HEK293T (cell line): ENCODE measurements at regions not wholly inside any gene's neighbourhood (a gene's known extent, or its start where the extent isn't known, plus 50 kb on each side); places are given as distances from the start of the nearest gene placed in this dataset.
"Not testable (repeated sequence)": the region's sequence is repeated elsewhere in the genome, so short reads cannot be mapped to it uniquely, and the experiment has no call there.

Source experiments
- CTCF ChIA-PET: fragments of 350-600 bp; formaldehyde crosslinking; extraction: SDS; loops from one replicate; lab custom pipeline; 2021; ENCODE audit warnings: antibody characterized with exemption, inconsistent platforms; lab: Yijun Ruan, JAX
- POLR2A ChIA-PET: fragments of 350-600 bp; formaldehyde crosslinking; extraction: SDS; loops from one replicate; lab custom pipeline; 2020; ENCODE audit warnings: antibody characterized with exemption, inconsistent platforms; lab: Yijun Ruan, JAX
- DNase-seq: peaks from one replicate; pipeline ENCODE4 v3.0.0; 2012; ENCODE audit warnings: mixed read lengths; ENCODE audit errors: extremely low spot score
- ARNT ChIP-seq: fragments of 450-650 bp; IDR thresholded peaks from 2 replicates; pipeline ENCODE4 v1.6.1; 2017; ENCODE audit warnings: mild to moderate bottlenecking
- BHLHE40 ChIP-seq: fragments of 450-650 bp; IDR thresholded peaks from 2 replicates; pipeline ENCODE4 v1.6.1; 2016; ENCODE audit warnings: mild to moderate bottlenecking, moderate library complexity, borderline replicate concordance
- CTBP1 ChIP-seq: fragments of 450-650 bp; IDR thresholded peaks from 2 replicates; pipeline ENCODE4 v1.6.1; 2016; ENCODE audit warnings: borderline replicate concordance
- ELF4 ChIP-seq: fragments of 450-650 bp; IDR thresholded peaks from 2 replicates; pipeline ENCODE4 v1.6.1; 2017; ENCODE audit warnings: antibody characterized with exemption
- FOXA1 ChIP-seq: fragments of 450-650 bp; IDR thresholded peaks from 2 replicates; pipeline ENCODE4 v1.6.1; 2016; ENCODE audit warnings: mild to moderate bottlenecking
- FOXK2 ChIP-seq: fragments of 450-650 bp; IDR thresholded peaks from 2 replicates; pipeline ENCODE4 v1.6.1; 2016; ENCODE audit warnings: mild to moderate bottlenecking
- FOXM1 ChIP-seq: fragments of 450-650 bp; IDR thresholded peaks from 2 replicates; pipeline ENCODE4 v1.6.1; 2017; ENCODE audit warnings: mild to moderate bottlenecking, borderline replicate concordance
- HDGF ChIP-seq: fragments of 450-650 bp; IDR thresholded peaks from 2 replicates; pipeline ENCODE4 v1.6.1; 2017; ENCODE audit warnings: antibody characterized with exemption, borderline replicate concordance
- L3MBTL2 ChIP-seq: fragments of 450-650 bp; conservative IDR thresholded peaks from 2 replicates; pipeline ENCODE4 v1.6.1; 2016; ENCODE audit warnings: mild to moderate bottlenecking
- LEF1 ChIP-seq: fragments of 450-650 bp; IDR thresholded peaks from 2 replicates; pipeline ENCODE4 v1.6.1; 2017; ENCODE audit warnings: mild to moderate bottlenecking, borderline replicate concordance
- NFRKB ChIP-seq: fragments of 450-650 bp; IDR thresholded peaks from 2 replicates; pipeline ENCODE4 v1.6.1; 2016; ENCODE audit warnings: mild to moderate bottlenecking, moderate library complexity
- SP1 ChIP-seq: fragments of 450-650 bp; IDR thresholded peaks from 2 replicates; pipeline ENCODE4 v1.6.1; 2017
- SUZ12 ChIP-seq: fragments of 450-650 bp; IDR thresholded peaks from 2 replicates; pipeline ENCODE4 v1.6.1; 2016; ENCODE audit warnings: mild to moderate bottlenecking
- TARDBP ChIP-seq: fragments of 450-650 bp; IDR thresholded peaks from 2 replicates; pipeline ENCODE4 v1.6.1; 2016
- ZNF384 ChIP-seq: fragments of 450-650 bp; IDR thresholded peaks from 2 replicates; pipeline ENCODE4 v1.6.1; 2016
- TF ChIP-seq, protein P1 (sequence below): fragments of 450-650 bp; IDR thresholded peaks from 2 replicates; pipeline ENCODE4 v1.6.1; 2016

DNA sequence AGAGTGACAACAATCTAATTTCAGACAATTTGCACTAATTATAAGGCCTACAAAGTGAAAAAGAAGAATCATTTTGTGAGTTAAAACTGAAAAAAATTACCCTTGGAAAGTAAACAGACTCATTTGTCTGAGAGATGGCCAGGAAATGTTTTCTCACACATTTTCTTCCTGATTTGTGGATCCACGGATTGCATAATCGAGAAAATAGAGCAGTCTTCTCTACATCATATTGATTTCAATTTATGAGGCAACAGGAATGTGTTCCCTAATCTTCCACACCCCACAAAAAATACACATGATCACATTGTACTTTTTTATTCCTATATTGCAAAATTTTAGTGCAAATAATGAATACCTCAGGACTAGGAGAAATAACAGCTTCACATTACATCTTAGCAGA is 160.8 kb downstream of the CCER1 start:
- DNase-seq, result no peak
- TF ChIP-seq SUZ12 (no peak), FOXM1 (no peak), ELF4 (no peak), FOXK2 (no peak), L3MBTL2 (no peak), FOXA1 (no peak), ARNT (no peak), HDGF (no peak), SP1 (no peak), CTBP1 (no peak), LEF1 (no peak), NFRKB (no peak), ZNF384 (no peak), TARDBP (no peak), BHLHE40 (no peak)
- TF ChIP-seq, protein P1, sequence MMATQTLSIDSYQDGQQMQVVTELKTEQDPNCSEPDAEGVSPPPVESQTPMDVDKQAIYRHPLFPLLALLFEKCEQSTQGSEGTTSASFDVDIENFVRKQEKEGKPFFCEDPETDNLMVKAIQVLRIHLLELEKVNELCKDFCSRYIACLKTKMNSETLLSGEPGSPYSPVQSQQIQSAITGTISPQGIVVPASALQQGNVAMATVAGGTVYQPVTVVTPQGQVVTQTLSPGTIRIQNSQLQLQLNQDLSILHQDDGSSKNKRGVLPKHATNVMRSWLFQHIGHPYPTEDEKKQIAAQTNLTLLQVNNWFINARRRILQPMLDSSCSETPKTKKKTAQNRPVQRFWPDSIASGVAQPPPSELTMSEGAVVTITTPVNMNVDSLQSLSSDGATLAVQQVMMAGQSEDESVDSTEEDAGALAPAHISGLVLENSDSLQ, result no peak
- ChIA-PET CTCF (no interaction called here), POLR2A (no interaction called here)

DNA sequence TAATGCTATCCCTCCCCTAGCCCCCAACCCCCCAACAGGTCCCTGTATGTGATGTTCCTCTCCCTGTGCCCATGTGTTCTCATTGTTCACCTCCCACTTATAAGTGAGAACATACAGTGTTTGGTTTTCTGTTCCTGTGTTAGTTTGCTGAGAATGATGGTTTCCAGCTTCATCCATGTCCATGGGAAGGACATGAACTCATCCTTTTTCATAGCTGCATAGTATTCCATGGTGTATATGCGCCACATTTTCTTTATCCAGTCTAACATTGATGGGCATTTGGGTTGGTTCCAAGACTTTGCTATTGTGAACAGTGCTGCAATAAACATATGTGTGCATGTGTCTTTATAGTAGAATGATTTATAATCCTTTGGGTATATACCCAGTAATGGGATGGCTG is 162.3 kb downstream of the CCER1 start:
- POLR2A ChIA-PET, CTCF ChIA-PET, DNase-seq: not testable (repeated sequence)

DNA sequence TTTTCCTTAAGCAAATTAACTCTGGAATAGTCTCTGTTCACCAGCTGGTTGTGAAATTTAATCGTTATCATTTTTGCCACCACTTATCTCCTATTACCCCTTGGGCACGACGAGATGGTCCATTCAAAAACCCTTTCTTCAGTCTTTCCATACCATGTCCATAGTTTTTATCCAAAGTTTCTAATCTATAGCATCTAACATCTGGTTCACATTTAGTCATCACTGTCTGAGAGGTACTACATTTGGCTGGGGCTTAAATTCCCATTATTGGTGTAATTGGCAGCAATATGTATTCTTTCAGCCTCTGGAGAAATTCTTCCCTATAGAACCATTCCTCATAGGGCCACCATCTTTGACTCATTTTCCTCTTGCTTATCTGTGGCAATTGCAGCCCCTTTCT is 163.5 kb downstream of the CCER1 start:
- no peak for DNase-seq
- no peak for TF ChIP-seq FOXM1
- TF ChIP-seq TARDBP, result no peak
- TF ChIP-seq, protein P1, result no peak
- TF ChIP-seq SUZ12, result no peak
- no peak for TF ChIP-seq FOXK2
- no peak for TF ChIP-seq BHLHE40
- TF ChIP-seq ELF4, result no peak
- no peak for TF ChIP-seq LEF1
- no peak for TF ChIP-seq CTBP1
- no peak for TF ChIP-seq ARNT
- ChIA-PET POLR2A (no interaction called here), CTCF (no interaction called here)

DNA sequence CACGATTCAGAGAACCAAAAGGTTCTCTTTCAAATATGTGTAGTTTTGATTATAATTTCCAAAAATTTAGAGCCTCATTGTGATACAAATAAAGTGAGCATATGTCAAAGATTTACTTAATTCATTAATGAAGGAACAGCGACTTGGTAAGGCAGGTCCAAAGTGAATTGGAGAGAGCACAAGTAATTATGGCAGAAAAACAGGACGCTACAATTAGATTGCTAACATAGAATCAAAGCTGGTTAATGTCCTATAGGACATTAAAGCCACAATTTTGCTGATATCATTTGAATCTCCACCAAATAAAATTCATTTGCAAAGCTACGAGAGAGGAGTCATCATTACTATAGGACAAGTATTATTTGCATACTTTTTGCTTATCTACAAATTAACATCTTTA is 164.2 kb downstream of the CCER1 start:
- ChIA-PET CTCF (no interaction called here), POLR2A (no interaction called here)
- no peak for DNase-seq
- TF ChIP-seq, protein P1, result no peak
- TF ChIP-seq BHLHE40 (no peak), ZNF384 (no peak), HDGF (no peak), TARDBP (no peak), L3MBTL2 (no peak), ARNT (no peak), FOXM1 (no peak), ELF4 (no peak), FOXK2 (no peak), LEF1 (no peak), FOXA1 (no peak), CTBP1 (no peak), NFRKB (no peak), SP1 (no peak), SUZ12 (no peak)

DNA sequence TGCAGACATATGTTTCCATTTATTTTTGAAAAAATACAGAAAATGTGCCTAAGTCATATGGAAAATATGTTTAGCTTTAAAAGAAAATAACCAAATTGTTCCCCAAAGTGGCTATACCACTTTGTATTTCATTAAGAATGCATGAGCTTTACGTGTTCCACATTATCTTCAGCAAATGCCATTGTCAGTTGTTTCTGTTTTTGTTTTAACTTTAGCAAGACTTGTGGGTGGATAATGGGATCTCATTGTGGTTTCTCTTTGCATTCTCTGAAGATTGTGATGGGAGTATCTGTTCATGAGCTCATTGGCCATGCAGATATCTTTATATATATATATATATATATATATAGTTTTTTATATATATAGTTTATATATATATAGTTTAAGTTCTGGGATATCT is 181.5 kb downstream of the CCER1 start:
- DNase-seq, result no peak
- ChIA-PET CTCF (no interaction called here), POLR2A (no interaction called here)
- TF ChIP-seq L3MBTL2, result no peak
- no peak for TF ChIP-seq LEF1
- TF ChIP-seq FOXK2, result no peak
- no peak for TF ChIP-seq FOXA1
- TF ChIP-seq ELF4, result no peak
- TF ChIP-seq, protein P1, result no peak
- TF ChIP-seq CTBP1, result no peak
- TF ChIP-seq BHLHE40, result no peak
- no peak for TF ChIP-seq ZNF384
- TF ChIP-seq SP1, result no peak
- TF ChIP-seq TARDBP, result no peak
- TF ChIP-seq HDGF, result no peak
- TF ChIP-seq ARNT, result no peak
- no peak for TF ChIP-seq NFRKB
- no peak for TF ChIP-seq SUZ12

DNA sequence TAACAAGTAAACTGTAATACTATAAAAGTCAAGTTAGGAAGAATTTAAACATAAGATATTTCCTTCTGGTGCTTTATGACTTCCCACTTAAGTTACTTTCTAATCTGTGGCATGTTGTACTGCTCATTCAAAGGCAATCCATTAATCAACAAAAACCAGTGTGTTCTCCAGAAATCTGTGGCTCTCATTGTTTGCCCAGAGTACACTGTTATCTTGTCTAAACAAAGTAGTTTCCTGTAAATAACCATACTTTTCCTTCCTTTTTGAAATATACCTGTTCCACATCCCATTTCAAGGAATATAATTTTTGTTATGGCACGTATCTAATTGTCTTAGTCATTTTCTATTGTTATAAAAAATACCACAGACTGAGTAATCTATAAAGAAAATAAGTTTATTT is 184.1 kb downstream of the CCER1 start:
- ChIA-PET POLR2A (no interaction called here), CTCF (no interaction called here)
- TF ChIP-seq, protein P1, result no peak
- TF ChIP-seq L3MBTL2, result no peak
- no peak for TF ChIP-seq ARNT
- no peak for TF ChIP-seq FOXK2
- no peak for TF ChIP-seq LEF1
- no peak for TF ChIP-seq ELF4
- TF ChIP-seq CTBP1, result no peak
- no peak for TF ChIP-seq FOXA1
- TF ChIP-seq TARDBP, result no peak
- no peak for TF ChIP-seq BHLHE40
- TF ChIP-seq NFRKB, result no peak
- TF ChIP-seq FOXM1, result no peak
- no peak for TF ChIP-seq HDGF
- no peak for DNase-seq
